ENCODE measurements at regions not wholly inside any gene's neighbourhood (a gene's known extent, or its start where the extent isn't known, plus 50 kb on each side); places are given as distances from the start of the nearest gene placed in this dataset.
"Not testable (repeated sequence)": the region's sequence is repeated elsewhere in the genome, so short reads cannot be mapped to it uniquely, and the experiment has no call there.

GRCh38 chr7:76736091-76736490 lies 109.0 kb upstream of the POMZP3 start:
- TF ChIP-seq POLR2A, CTCF (IDR thresholded peaks at IDR 0.05): not testable (repeated sequence)

Data from heart left ventricle (tissue), 13 donors.